ENCODE measurements at regions not wholly inside any gene's neighbourhood (a gene's known extent, or its start where the extent isn't known, plus 50 kb on each side); places are given as distances from the start of the nearest gene placed in this dataset.
A peak's percentile ranks its signal among the peaks of the same experiment; 100 is the strongest.
"Not testable (repeated sequence)": the region's sequence is repeated elsewhere in the genome, so short reads cannot be mapped to it uniquely, and the experiment has no call there.

- ChIA-PET CTCF (no interaction called here), POLR2A (no interaction called here)
- DNase-seq (ENCODE audit: extremely low spot score) = no peak
- TF ChIP-seq ZNF384 (IDR thresholded peaks at IDR 0.05) (no peak), PKNOX1 (IDR thresholded peaks at IDR 0.05) (peak; percentile 89)
Observed at GRCh38 chr1:70504176-70504820, 93.2 kb downstream of the CTH start.

- TF ChIP-seq PKNOX1 (IDR thresholded peaks at IDR 0.05) (no peak), SUZ12 (IDR thresholded peaks at IDR 0.05) (no peak), BHLHE40 (IDR thresholded peaks at IDR 0.05; ENCODE audit: borderline replicate concordance) (no peak), CTBP1 (IDR thresholded peaks at IDR 0.05; ENCODE audit: borderline replicate concordance) (no peak), FOXA1 (IDR thresholded peaks at IDR 0.05) (no peak), ARNT (IDR thresholded peaks at IDR 0.05) (no peak), LEF1 (IDR thresholded peaks at IDR 0.05; ENCODE audit: borderline replicate concordance) (no peak), L3MBTL2 (conservative IDR thresholded peaks at IDR 0.05) (no peak), SP1 (IDR thresholded peaks at IDR 0.05) (no peak), FOXM1 (IDR thresholded peaks at IDR 0.05; ENCODE audit: borderline replicate concordance) (no peak), ELF4 (IDR thresholded peaks at IDR 0.05) (no peak), NFRKB (IDR thresholded peaks at IDR 0.05) (no peak), ZNF384 (IDR thresholded peaks at IDR 0.05) (no peak), HDGF (IDR thresholded peaks at IDR 0.05; ENCODE audit: borderline replicate concordance) (no peak)
- CTCF ChIA-PET = no interaction called here
- DNase-seq (ENCODE audit: extremely low spot score) = no peak
- POLR2A ChIA-PET = no interaction called here
Observed at GRCh38 chr1:70504821-70505193, 93.7 kb downstream of the CTH start.

- POLR2A ChIA-PET; DNase-seq (ENCODE audit: extremely low spot score): not testable (repeated sequence)
- CTCF ChIA-PET = interaction anchor here (0.6 to 0.7 kb wide), 2 partner anchors 466 to 472 kb away, joined by 3 to 4 read pairs; no protein-coding TSS in a partner anchor
Observed at GRCh38 chr1:70507991-70508390, 96.9 kb downstream of the CTH start.

- POLR2A ChIA-PET = no interaction called here
- peak; percentile 77 for DNase-seq (ENCODE audit: extremely low spot score)
- TF ChIP-seq ZNF384 (IDR thresholded peaks at IDR 0.05) = peak; percentile 93
- no peak for TF ChIP-seq ARNT (IDR thresholded peaks at IDR 0.05)
- peak; percentile 34; the same call in 1 of the 2 replicates for TF ChIP-seq FOXA1 (IDR thresholded peaks at IDR 0.05)
- TF ChIP-seq TARDBP (IDR thresholded peaks at IDR 0.05) = no peak
- TF ChIP-seq SUZ12 (IDR thresholded peaks at IDR 0.05) = no peak
- CTCF ChIA-PET = no interaction called here
Observed at GRCh38 chr1:70509996-70510876, 99.2 kb downstream of the CTH start.

GRCh38 chr1:70517444-70517843, 106.4 kb downstream of the CTH start:
- CTCF ChIA-PET = no interaction called here

GRCh38 chr1:70518106-70518505, 107.0 kb downstream of the CTH start:
- POLR2A ChIA-PET = no interaction called here
- no peak for TF ChIP-seq FOXA1 (IDR thresholded peaks at IDR 0.05)
- no peak for TF ChIP-seq SUZ12 (IDR thresholded peaks at IDR 0.05)
- TF ChIP-seq ARNT (IDR thresholded peaks at IDR 0.05) = no peak
- no peak for TF ChIP-seq FOXK2 (IDR thresholded peaks at IDR 0.05)
- no peak for TF ChIP-seq ZNF384 (IDR thresholded peaks at IDR 0.05)
- no peak for TF ChIP-seq HDGF (IDR thresholded peaks at IDR 0.05; ENCODE audit: borderline replicate concordance)
- TF ChIP-seq CTBP1 (IDR thresholded peaks at IDR 0.05; ENCODE audit: borderline replicate concordance) = no peak
- no peak for TF ChIP-seq SP1 (IDR thresholded peaks at IDR 0.05)
- TF ChIP-seq TARDBP (IDR thresholded peaks at IDR 0.05) = no peak
- no peak for TF ChIP-seq FOXM1 (IDR thresholded peaks at IDR 0.05; ENCODE audit: borderline replicate concordance)
- no peak for TF ChIP-seq BHLHE40 (IDR thresholded peaks at IDR 0.05; ENCODE audit: borderline replicate concordance)
- TF ChIP-seq PKNOX1 (IDR thresholded peaks at IDR 0.05) = no peak
- TF ChIP-seq LEF1 (IDR thresholded peaks at IDR 0.05; ENCODE audit: borderline replicate concordance) = no peak
- no peak for TF ChIP-seq L3MBTL2 (conservative IDR thresholded peaks at IDR 0.05)
- no peak for TF ChIP-seq NFRKB (IDR thresholded peaks at IDR 0.05)
- TF ChIP-seq ELF4 (IDR thresholded peaks at IDR 0.05) = no peak
- CTCF ChIA-PET = no interaction called here
- DNase-seq (ENCODE audit: extremely low spot score) = no peak

More at GRCh38 chr1:70517444-70517843, 106.4 kb downstream of the CTH start:
- TF ChIP-seq L3MBTL2 (conservative IDR thresholded peaks at IDR 0.05) = no peak
- TF ChIP-seq SP1 (IDR thresholded peaks at IDR 0.05) = no peak
- no peak for TF ChIP-seq NFRKB (IDR thresholded peaks at IDR 0.05)
- no peak for TF ChIP-seq LEF1 (IDR thresholded peaks at IDR 0.05; ENCODE audit: borderline replicate concordance)
- no peak for TF ChIP-seq ELF4 (IDR thresholded peaks at IDR 0.05)
- no peak for TF ChIP-seq PKNOX1 (IDR thresholded peaks at IDR 0.05)
- no peak for TF ChIP-seq TARDBP (IDR thresholded peaks at IDR 0.05)
- TF ChIP-seq FOXM1 (IDR thresholded peaks at IDR 0.05; ENCODE audit: borderline replicate concordance) = no peak
- no peak for TF ChIP-seq ARNT (IDR thresholded peaks at IDR 0.05)
- TF ChIP-seq FOXA1 (IDR thresholded peaks at IDR 0.05) = no peak
- TF ChIP-seq BHLHE40 (IDR thresholded peaks at IDR 0.05; ENCODE audit: borderline replicate concordance) = no peak
- DNase-seq (ENCODE audit: extremely low spot score) = no peak
- POLR2A ChIA-PET = no interaction called here

Data from HEK293T (cell line).